T-cell (primary cell): ENCODE measurements at regions not wholly inside any gene's neighbourhood (a gene's known extent, or its start where the extent isn't known, plus 50 kb on each side); places are given as distances from the start of the nearest gene placed in this dataset.

ENCODE experiments used
- ATAC-seq, 4 experiments: fragments of 200-7000 bp in 3 of 4; fragments of 150-1000 bp in 1 of 4; cut with Tn5 transposase; replicated peaks in 1 of 4; 1 replicate in 3 of 4; 2 replicates in 1 of 4; pipeline ENCODE4 v1.10.0; 2021; ENCODE audit warnings: moderate library complexity in 3 of 4, mild to moderate bottlenecking in 2 of 4, moderate number of reproducible peaks in 1 of 4
- CTCF ChIA-PET, 2 donors: fragments of 300-600 bp; sonication (Branson Sonifier 250); formaldehyde crosslinking; loops; one replicate each; lab custom pipeline; 2022; ENCODE audit warnings: antibody characterized with exemption in 2 of 2; lab: Charles Lee
- POLR2A ChIA-PET, 2 donors: fragments of 300-600 bp; sonication (Branson Sonifier 250); formaldehyde crosslinking; loops; one replicate each; lab custom pipeline; 2022; ENCODE audit warnings: antibody characterized with exemption in 2 of 2; lab: Charles Lee
- DNase-seq, 35 experiments: peaks; one replicate each; pipeline versions ENCODE4 v3.0.0 to v3.0.0-alpha.2; 2013 to 2023
- H3K27ac ChIP-seq: one replicate; pipeline ENCODE4 v1.5.1; 2013; ENCODE audit warnings: low read length
- H3K27me3 ChIP-seq, 2 experiments: replicated peaks in 1 of 2; 1 replicate in 1 of 2; 2 replicates in 1 of 2; pipeline versions ENCODE4 v1.6.1 to v1.7.0; 2013; ENCODE audit warnings: low read length in 1 of 2, mixed read lengths in 1 of 2; ENCODE audit not compliant: control insufficient read depth in 2 of 2, insufficient read depth in 2 of 2; ENCODE audit errors: extremely low read depth in 1 of 2
- H3K36me3 ChIP-seq, 2 donors: 1 replicate in 1 of 2; 2 replicates in 1 of 2; pipeline versions ENCODE4 v1.6.1 to v1.7.0; 2013; ENCODE audit warnings: low read length in 1 of 2; ENCODE audit not compliant: control insufficient read depth in 2 of 2, insufficient read depth in 1 of 2; ENCODE audit errors: extremely low read depth in 1 of 2
- H3K4me1 ChIP-seq, 2 experiments: 1 replicate in 1 of 2; 2 replicates in 1 of 2; pipeline versions ENCODE4 v1.6.1 to v1.7.0; 2013; ENCODE audit warnings: low read length in 2 of 2, mixed read lengths in 1 of 2; ENCODE audit not compliant: insufficient read depth in 2 of 2, control insufficient read depth in 1 of 2; ENCODE audit errors: extremely low read depth in 1 of 2
- H3K4me3 ChIP-seq, 2 donors: 1 replicate in 1 of 2; 2 replicates in 1 of 2; pipeline versions ENCODE4 v1.5.1 to v1.7.0; 2013; ENCODE audit warnings: mild to moderate bottlenecking in 2 of 2, low read length in 1 of 2, moderate library complexity in 1 of 2; ENCODE audit not compliant: control insufficient read depth in 1 of 2; ENCODE audit errors: extremely low read depth in 1 of 2
- H3K9me3 ChIP-seq: 2 replicates; pipeline ENCODE4 v1.7.0; 2013
- H3K27ac Mint-ChIP-seq, 2 donors: one replicate each; pipeline ENCODE4 v1.8.0; 2020 to 2021; ENCODE audit warnings: mild to moderate bottlenecking in 2 of 2, mixed read lengths in 2 of 2
- H3K27me3 Mint-ChIP-seq, 2 donors: one replicate each; pipeline ENCODE4 v1.8.0; 2021 to 2022; ENCODE audit warnings: mixed read lengths in 2 of 2
- H3K36me3 Mint-ChIP-seq: one replicate; pipeline ENCODE4 v1.8.0; 2021; ENCODE audit warnings: mixed read lengths
- H3K4me1 Mint-ChIP-seq, 3 donors: one replicate each; pipeline ENCODE4 v1.8.0; 2020 to 2022; ENCODE audit warnings: mixed read lengths in 3 of 3, mild to moderate bottlenecking in 1 of 3
- H3K4me3 Mint-ChIP-seq, 3 donors: one replicate each; pipeline ENCODE4 v1.8.0; 2020 to 2022; ENCODE audit warnings: mild to moderate bottlenecking in 3 of 3, mixed read lengths in 3 of 3, moderate library complexity in 3 of 3
- H3K9me3 Mint-ChIP-seq, 3 donors: one replicate each; pipeline ENCODE4 v1.8.0; 2020 to 2022; ENCODE audit warnings: mixed read lengths in 3 of 3
- WGBS: methylation state at CpG from one replicate; pipeline ENCODE4 v1.1.5; 2013; ENCODE audit warnings: missing lambda C conversion rate; ENCODE audit not compliant: insufficient coverage; 5-methylcytosine and 5-hydroxymethylcytosine counted together

DNA sequence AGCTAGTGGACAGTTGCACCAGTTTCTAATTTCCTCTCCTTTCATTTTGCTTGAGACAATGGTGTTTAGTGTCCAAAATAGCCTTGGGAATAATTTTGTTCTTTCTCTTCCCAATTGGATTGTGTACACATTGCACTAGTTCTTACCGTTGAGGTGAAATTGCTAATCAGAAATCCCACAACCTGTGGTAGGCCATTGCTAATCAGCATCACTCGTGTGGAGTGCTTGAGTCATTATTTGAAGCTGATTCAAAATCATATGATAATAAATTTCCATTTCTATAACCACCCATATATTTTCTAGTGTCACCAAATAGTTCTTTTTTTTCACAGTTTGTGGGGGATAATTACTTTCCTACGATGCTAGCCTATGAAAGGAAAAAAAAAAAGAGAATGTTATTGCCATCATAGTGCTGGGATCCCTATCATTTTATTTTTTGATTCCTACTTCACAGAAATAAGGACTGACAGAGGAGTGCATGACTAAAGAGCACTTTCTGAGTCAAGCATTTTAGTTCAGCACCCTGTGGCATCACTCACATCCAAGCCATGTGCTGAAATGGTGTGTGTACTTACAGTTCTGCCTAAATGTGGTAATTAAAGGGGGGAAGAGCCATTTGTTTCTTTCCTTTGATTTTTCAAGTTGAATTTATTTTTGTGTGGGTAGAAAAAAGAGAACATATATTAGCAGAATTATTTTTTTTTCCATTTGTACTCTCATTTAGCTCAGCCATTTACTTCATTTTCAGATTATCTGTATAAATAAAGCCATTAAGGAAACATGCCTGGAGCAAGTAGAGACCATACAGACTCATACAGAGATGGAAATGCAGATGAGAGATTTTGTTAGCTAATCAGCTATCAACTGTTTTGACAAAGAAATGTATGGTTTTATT, 108.0 kb upstream of the MEIS2 start:
- Mint-ChIP-seq H3K27ac (no peak overlapping the region), H3K36me3 (no peaks in the 10 kb centered on the region), H3K27me3 (no peaks in the 10 kb centered on the region), H3K4me3 (no peak overlapping the region), H3K4me1 (no peaks in the 10 kb centered on the region), H3K9me3 (peaks cover 4 to 8% (median 8%) of the 10 kb centered on the region in 3 donors)
- Histone ChIP-seq H3K4me1 (no peaks in the 10 kb centered on the region), H3K27me3 (no peaks in the 10 kb centered on the region), H3K36me3 (no peaks in the 10 kb centered on the region), H3K9me3 (no peaks in the 10 kb centered on the region), H3K27ac (no peak overlapping the region), H3K4me3 (no peak overlapping the region)
- no peak for ATAC-seq
- WGBS = no CpG with 5 or more reads among the region's 3 CpGs
- DNase-seq = no peak
- ChIA-PET POLR2A (no interaction called here), CTCF (no interaction called here)

DNA sequence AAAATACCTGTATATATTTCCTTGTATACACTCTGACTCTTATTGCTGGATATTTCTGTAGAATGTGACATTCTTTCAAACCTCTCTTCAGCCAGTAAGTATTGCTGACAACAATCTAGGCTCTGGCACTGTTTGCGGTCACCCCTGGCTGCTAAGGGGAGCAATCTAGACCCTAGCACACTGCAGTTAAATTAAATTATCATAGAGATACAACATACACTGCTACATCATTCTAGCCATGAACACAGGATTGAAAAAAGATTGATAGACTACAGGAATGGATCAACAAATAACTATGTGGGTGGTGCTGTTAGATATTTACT, 108.7 kb upstream of the MEIS2 start:
- ATAC-seq (no peak), DNase-seq (no peak)
- Mint-ChIP-seq H3K27me3 (no peaks in the 10 kb centered on the region), H3K4me3 (no peak overlapping the region), H3K9me3 (peaks cover 8% of the 10 kb centered on the region in 3 donors), H3K4me1 (no peaks in the 10 kb centered on the region), H3K36me3 (no peaks in the 10 kb centered on the region), H3K27ac (no peak overlapping the region)
- WGBS = 100% methylated on average over 1 of the region's 1 CpG
- Histone ChIP-seq H3K27ac (no peak overlapping the region), H3K27me3 (no peaks in the 10 kb centered on the region), H3K9me3 (no peaks in the 10 kb centered on the region), H3K4me1 (no peaks in the 10 kb centered on the region), H3K36me3 (no peaks in the 10 kb centered on the region), H3K4me3 (no peak overlapping the region)
- ChIA-PET POLR2A (no interaction called here), CTCF (no interaction called here)

DNA sequence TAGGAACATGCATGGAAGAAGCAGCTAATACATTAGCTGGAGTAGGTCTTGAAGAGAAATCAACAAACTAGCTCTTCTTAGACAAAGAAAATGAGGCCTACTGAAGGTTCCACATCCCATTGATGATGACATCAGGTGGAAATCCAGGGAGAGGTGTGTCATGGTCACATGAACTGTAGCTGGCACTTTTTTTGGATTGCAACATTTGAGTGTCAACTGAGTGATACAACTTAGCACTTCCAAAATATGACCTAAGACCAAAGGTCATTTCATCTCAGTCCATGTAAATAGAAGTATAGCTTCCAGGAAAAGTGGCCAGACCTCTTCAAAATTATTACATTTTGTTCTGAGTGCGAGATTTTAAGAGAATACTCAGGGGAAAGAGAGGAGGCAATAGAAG, 117.2 kb upstream of the MEIS2 start:
- H3K36me3 ChIP-seq = no peaks in the 10 kb centered on the region
- ChIA-PET POLR2A (no interaction called here), CTCF (no interaction called here)
- no peaks in the 10 kb centered on the region for H3K27me3 ChIP-seq
- H3K27ac ChIP-seq = no peak overlapping the region
- WGBS = no CpG with 5 or more reads among the region's 1 CpG
- no peaks in the 10 kb centered on the region for H3K9me3 ChIP-seq
- ATAC-seq (no peak), DNase-seq (no peak)
- no peak overlapping the region for H3K4me3 ChIP-seq
- H3K4me3 Mint-ChIP-seq = no peak overlapping the region
- H3K4me1 ChIP-seq = no peaks in the 10 kb centered on the region
- H3K27ac Mint-ChIP-seq = no peak overlapping the region
- H3K36me3 Mint-ChIP-seq = no peaks in the 10 kb centered on the region
- H3K4me1 Mint-ChIP-seq = no peaks in the 10 kb centered on the region
- peaks cover 3 to 8% (median 4%) of the 10 kb centered on the region in 3 donors for H3K9me3 Mint-ChIP-seq
- H3K27me3 Mint-ChIP-seq = no peaks in the 10 kb centered on the region

DNA sequence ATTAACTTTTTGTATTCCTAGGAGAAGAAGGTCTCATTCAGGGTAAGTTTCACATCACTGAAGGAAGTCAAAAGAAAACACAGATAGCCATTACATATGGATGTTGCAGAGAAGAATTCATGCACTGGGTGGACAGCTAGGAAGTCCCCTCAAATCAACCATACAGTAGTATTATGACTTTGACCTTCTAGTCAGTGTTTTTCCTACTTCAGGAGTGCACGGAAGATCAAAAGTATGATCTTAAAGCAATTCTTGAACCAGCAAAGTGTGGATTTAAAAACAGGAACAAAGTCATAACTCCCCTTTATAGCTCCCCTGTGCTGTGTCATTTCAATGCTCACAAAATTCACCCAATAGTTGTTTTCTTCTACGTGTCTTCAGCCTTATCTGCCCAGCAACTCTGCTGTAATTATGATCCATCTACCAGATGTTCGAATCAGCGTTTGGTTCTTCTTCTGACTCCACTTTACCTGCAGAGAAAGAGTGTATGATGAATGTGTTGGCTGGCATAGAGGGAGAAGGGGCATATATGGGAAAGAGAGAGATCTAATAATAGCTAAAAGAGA, 118.1 kb upstream of the MEIS2 start:
- WGBS = 14% methylated on average over 4 of the region's 4 CpGs
- DNase-seq = no peak
- no peak overlapping the region for H3K4me3 Mint-ChIP-seq
- H3K36me3 Mint-ChIP-seq = no peaks in the 10 kb centered on the region
- no peaks in the 10 kb centered on the region for H3K27me3 Mint-ChIP-seq
- H3K27ac ChIP-seq = no peak overlapping the region
- no peaks in the 10 kb centered on the region for H3K4me1 Mint-ChIP-seq
- H3K27me3 ChIP-seq = no peaks in the 10 kb centered on the region
- H3K4me3 ChIP-seq = no peak overlapping the region
- no peak for ATAC-seq
- H3K9me3 ChIP-seq = no peaks in the 10 kb centered on the region
- POLR2A ChIA-PET = no interaction called here
- CTCF ChIA-PET = no interaction called here
- no peak overlapping the region for H3K27ac Mint-ChIP-seq
- no peaks in the 10 kb centered on the region for H3K4me1 ChIP-seq
- H3K9me3 Mint-ChIP-seq = peaks cover 0 to 4% (median 0%) of the 10 kb centered on the region in 3 donors
- H3K36me3 ChIP-seq = no peaks in the 10 kb centered on the region

DNA sequence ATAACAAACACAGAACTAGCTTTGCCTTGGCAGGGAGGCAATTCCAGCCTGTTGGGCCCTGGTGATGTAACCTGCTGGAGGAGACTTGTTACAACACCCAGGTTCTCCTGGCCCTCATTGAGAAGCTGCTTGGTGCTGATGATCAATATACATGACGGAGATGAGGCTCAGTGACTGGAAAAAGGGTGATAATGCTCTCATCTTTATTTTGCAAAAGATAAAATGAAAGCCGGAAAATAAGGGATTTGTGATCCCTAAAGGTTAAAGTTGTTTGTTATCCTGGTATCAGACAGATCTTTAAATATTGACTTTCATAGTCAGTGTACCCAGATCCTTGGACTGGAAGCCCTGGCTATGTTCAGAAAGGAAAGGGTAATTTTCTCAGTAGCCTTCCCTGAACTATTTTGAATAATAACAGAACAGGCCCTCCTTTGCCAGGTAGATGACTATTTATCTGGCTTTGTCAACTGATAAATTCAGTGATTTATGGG, 118.9 kb upstream of the MEIS2 start:
- Histone ChIP-seq H3K27ac (no peak overlapping the region), H3K27me3 (no peaks in the 10 kb centered on the region), H3K4me1 (no peaks in the 10 kb centered on the region), H3K36me3 (no peaks in the 10 kb centered on the region), H3K9me3 (no peaks in the 10 kb centered on the region), H3K4me3 (no peak overlapping the region)
- POLR2A ChIA-PET = interaction anchor here in 1 of 2 donors (0.6 kb wide), 1 partner anchor 1268 kb away, joined by 5 read pairs; no protein-coding TSS in a partner anchor
- no peak for DNase-seq
- H3K4me1 Mint-ChIP-seq = no peaks in the 10 kb centered on the region
- no peak overlapping the region for H3K27ac Mint-ChIP-seq
- CTCF ChIA-PET = no interaction called here
- no peaks in the 10 kb centered on the region for H3K27me3 Mint-ChIP-seq
- no peaks in the 10 kb centered on the region for H3K36me3 Mint-ChIP-seq
- ATAC-seq = no peak
- no peak overlapping the region for H3K4me3 Mint-ChIP-seq
- no peaks in the 10 kb centered on the region for H3K9me3 Mint-ChIP-seq
- 89% methylated on average over 1 of the region's 2 CpGs for WGBS

DNA sequence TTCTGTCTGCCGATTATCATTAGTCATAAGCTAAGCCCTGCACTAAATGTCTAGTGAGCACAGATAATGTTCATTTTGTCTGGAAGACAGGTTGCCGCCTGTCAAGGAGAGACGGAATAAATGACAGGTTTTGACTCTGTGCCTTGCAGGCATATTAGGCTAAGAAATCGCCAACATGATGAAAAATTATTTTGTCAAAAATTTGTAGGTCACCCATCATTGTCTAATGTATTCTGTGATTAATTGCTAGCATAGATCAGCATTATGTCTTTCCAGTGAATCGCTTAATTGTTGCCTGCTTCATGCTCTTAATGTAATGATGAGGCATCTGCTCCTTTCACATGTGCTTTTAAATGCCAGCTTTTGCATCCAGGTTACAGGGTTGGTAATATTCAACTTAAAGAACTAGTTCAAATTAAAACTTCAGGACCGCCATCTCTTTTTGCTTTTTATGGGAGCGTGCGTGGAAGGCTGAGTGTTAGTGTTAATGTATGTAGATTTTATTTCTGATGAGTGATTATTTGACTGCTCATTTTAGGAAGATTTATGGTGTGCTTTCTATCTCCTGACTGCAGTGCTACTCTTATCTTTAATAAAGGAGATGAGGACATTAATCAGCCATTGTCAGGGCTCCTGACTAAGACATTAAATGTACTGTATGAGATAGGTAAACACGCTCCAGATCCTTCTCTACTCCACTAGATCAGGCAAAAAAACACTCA, 120.8 kb upstream of the MEIS2 start:
- no peak overlapping the region for H3K4me3 ChIP-seq
- no peaks in the 10 kb centered on the region for H3K9me3 ChIP-seq
- no peaks in the 10 kb centered on the region for H3K4me1 ChIP-seq
- H3K27me3 ChIP-seq = no peaks in the 10 kb centered on the region
- ChIA-PET CTCF (no interaction called here), POLR2A (no interaction called here)
- Mint-ChIP-seq H3K27ac (no peak overlapping the region), H3K27me3 (peaks cover 0 to 4% of the 10 kb centered on the region in 2 donors), H3K4me1 (no peaks in the 10 kb centered on the region), H3K9me3 (no peaks in the 10 kb centered on the region), H3K4me3 (no peak overlapping the region), H3K36me3 (no peaks in the 10 kb centered on the region)
- no peak overlapping the region for H3K27ac ChIP-seq
- no peak for ATAC-seq
- H3K36me3 ChIP-seq = no peaks in the 10 kb centered on the region
- DNase-seq = no peak
- WGBS = 100% methylated on average over 2 of the region's 9 CpGs
